Stimulated activated CD4-positive, alpha-beta T cell treated with anti-CD3 and anti-CD28 coated beads, Interleukin-1b, Interleukin-23, amount 100 ng/mL, for 48 hours (primary cell): ENCODE measurements at regions not wholly inside any gene's neighbourhood (a gene's known extent, or its start where the extent isn't known, plus 50 kb on each side); places are given as distances from the start of the nearest gene placed in this dataset.

ENCODE experiments used
- DNase-seq: peaks from one replicate; pipeline ENCODE4 v3.0.0-alpha.2; 2020

DNA sequence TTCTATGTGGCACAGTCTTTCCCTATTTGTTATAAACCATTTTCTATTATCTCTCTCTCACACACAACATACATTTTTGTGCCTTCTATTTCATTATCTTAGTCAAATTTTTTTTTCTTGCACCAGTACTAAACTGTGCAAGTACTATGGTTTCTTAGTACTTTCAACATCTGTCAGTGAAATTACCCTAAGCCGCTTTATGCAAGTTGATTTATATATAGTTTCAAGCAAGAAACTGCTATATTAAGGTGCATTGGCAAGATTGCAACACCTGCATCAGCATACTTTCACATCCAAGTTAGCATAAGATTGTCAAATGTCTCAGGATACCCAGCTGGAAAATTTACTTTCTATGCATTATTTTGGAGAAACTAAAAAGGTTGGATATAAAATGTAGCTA is 180.2 kb upstream of the FSTL5 start:
- no peak for DNase-seq

GRCh38 chr4:162341533-162341932 is 177.7 kb upstream of the FSTL5 start:
- no peak for DNase-seq

DNA sequence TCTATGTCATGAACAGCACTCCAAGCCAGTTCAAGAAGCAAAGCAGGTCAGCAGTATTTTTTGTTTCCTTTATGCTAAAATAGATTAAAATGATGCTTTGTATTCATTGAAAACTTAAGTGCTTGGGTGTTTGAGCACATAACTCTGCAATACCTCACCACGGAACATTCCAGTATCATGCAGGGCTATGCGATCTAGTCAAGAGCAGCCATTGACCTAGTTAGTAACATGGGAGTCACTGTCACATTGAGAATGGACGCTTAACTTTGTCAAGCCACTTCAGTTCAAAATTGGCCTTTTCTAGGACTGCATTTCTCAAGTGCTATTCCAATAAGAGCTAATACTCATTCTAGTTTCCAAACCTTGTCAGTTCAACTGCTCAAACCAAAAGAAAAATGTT is 160.1 kb upstream of the FSTL5 start:
- no peak for DNase-seq

GRCh38 chr4:162322054-162322453 is 158.3 kb upstream of the FSTL5 start:
- no peak for DNase-seq

GRCh38 chr4:162285753-162286152 is 122.0 kb upstream of the FSTL5 start:
- DNase-seq = no peak

DNA sequence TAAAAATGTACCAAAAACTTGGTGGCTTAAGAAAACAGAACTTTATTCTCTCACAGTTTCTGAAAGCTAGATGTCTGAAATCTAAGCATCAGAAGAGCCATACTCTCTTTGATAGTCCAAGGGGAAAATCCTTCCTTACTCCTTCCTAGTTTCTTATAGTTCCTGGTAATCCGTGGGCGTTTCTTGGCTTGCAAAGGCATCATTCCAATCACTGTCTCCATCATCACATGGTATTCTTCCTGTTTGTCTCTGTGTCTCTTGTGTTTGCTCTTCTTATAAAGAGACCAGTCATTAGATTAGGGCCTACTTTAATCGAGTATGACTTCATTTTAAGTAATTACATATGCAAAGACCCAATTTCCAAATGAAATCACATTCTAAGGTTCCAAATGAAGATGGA is 118.9 kb upstream of the FSTL5 start:
- no peak for DNase-seq

- DNase-seq = no peak
These were observed 110.6 kb upstream of the FSTL5 start for GRCh38 chr4:162274354-162274753.

- no peak for DNase-seq
These were observed 108.4 kb upstream of the FSTL5 start for GRCh38 chr4:162272215-162272614.

DNA sequence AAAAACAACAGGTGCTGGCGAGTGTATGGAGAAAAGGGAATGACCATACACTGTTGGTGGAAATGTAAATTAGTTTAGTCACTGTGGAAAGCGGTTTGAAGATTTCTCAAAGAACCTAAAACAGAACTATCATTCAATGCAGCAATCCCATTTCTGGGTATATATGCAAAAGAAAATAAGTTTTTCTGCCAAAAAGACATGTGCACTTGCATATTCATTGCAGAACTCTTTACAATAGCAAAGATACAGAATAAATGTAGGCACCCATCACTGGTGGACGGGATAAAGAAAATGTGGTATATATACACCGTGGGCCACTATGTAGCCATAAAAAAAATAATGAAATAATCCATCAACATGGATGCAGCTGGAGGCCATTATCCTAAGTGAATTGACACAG is 105.1 kb upstream of the FSTL5 start:
- DNase-seq = no peak

DNA sequence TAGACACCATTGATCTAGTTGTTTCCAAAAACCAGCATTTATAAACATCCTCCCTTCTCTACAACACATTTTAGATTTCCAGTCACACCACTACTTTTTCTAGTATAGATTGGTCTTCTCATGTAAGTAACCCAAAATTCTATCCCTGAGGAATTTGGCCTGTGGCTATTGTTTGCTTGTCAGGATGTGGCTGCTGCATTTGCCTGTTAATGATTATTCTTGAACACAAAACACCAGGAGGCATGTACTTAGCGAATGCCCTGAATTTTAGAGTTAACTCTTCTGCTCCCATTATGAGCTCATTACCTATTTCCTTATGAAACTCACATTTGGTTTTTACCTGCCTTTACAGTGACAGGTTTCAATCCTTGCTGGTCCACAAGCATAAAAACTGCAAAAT is 102.0 kb upstream of the FSTL5 start:
- DNase-seq = no peak

DNA sequence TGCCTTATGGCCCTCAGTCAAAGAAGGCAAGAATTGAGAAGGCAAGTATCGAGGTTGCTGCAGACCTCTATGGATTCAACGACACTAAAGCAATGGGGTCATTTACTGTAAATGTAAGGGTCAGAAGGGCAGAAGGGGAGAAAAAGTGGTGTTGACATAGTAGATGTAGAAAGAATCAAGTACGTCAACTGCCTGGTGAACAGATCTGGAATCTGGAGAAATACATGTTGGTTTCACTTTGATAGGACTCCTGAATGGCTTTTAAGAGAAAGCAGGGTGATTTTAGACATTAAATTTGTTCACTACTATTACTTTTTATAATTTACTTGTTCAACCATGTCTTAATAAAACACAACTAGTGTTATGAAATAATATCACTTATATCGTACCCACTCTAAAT is 81.3 kb upstream of the FSTL5 start:
- no peak for DNase-seq

DNA sequence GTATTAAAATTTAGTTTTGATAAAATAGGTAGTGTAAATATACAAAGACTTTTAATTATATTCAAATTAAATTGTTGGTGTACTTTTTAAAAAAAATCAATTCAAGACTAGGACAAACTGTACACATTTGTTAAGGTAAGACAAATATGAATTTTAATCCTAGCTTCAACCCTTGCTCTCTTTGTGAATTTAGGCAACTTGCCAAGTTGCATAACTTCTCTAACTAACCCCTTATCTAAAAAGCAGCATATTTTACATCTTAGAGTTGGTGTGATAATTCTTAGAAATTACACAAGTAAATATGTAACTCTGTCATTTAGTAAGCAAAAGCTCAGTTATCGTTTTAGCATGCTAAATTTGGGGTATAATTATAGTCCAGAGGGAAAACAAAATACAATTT is 78.1 kb upstream of the FSTL5 start:
- DNase-seq = no peak

- DNase-seq = no peak
These were observed 76.4 kb upstream of the FSTL5 start for GRCh38 chr4:162239992-162240769.

GRCh38 chr4:162237676-162238075 is 73.9 kb upstream of the FSTL5 start:
- DNase-seq = no peak

DNA sequence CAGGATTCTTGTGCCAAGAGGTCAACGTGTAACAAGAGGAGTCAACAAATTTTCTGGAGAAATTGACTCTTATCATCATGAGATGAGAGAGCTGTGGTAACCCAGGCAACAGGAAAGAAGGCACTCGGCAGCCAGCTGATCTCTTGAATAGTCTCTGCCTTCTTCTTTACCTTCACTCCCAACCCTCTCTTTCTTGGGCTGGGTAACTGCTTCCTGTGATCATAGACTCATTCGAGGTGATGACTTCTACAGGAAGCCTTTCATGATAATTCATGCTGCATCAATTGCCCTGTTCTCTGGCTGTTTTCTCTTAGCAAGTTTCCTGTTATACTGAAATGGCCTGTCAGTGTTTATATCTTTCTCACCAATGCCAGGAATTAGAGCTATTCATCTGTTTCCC is 70.8 kb upstream of the FSTL5 start:
- DNase-seq = no peak

- DNase-seq = no peak
These were observed 68.5 kb upstream of the FSTL5 start for GRCh38 chr4:162232349-162232748.

GRCh38 chr4:162229670-162230069 is 65.9 kb upstream of the FSTL5 start:
- no peak for DNase-seq

DNA sequence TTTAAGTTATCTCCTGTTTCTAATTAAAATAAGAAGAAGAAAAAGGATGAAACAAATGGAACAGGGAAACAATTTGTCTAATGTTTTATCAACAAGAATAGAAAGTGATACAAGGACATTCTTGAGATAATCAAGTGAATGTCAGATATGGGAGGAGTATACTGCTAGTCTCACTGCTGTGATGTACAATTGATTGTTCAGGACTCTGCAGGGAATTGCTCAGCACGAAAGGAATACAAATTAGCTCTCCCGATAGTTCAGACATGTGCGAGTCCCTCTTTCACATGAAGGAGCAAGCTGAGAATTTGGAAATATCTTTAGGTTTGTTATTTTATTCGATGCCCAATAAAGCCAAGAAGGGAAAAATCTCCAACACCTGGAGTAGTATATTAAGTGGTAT is 57.3 kb upstream of the FSTL5 start:
- no peak for DNase-seq
